ENCODE measurements at regions not wholly inside any gene's neighbourhood (a gene's known extent, or its start where the extent isn't known, plus 50 kb on each side); places are given as distances from the start of the nearest gene placed in this dataset.

DNA sequence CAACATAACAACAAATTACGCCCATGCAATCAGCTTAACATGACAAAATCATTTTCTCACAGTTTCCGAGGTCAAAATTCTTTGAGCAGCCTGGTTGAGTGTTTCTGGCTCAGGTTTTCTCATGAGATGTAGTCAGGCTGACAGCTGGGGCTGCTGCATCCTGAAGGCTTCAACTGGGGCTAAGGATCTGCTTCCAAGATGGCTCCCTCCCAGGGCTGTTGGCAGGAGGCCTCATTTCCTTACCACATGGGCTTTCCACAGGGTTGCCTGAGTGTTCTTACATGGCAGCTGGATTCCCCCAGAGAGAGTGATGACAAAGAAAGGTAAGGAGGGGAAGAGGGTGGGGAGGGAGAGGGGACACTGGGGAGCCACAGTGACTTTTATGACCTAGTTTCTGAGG is 63.1 kb upstream of the NNAT start:
- no peak for TF ChIP-seq EZH2 (IDR thresholded peaks at IDR 0.05; ENCODE audit: low read length)
- TF ChIP-seq, protein P1, sequence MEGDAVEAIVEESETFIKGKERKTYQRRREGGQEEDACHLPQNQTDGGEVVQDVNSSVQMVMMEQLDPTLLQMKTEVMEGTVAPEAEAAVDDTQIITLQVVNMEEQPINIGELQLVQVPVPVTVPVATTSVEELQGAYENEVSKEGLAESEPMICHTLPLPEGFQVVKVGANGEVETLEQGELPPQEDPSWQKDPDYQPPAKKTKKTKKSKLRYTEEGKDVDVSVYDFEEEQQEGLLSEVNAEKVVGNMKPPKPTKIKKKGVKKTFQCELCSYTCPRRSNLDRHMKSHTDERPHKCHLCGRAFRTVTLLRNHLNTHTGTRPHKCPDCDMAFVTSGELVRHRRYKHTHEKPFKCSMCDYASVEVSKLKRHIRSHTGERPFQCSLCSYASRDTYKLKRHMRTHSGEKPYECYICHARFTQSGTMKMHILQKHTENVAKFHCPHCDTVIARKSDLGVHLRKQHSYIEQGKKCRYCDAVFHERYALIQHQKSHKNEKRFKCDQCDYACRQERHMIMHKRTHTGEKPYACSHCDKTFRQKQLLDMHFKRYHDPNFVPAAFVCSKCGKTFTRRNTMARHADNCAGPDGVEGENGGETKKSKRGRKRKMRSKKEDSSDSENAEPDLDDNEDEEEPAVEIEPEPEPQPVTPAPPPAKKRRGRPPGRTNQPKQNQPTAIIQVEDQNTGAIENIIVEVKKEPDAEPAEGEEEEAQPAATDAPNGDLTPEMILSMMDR (optimal IDR thresholded peaks at IDR 0.05 in 1 of 3, IDR thresholded peaks at IDR 0.05 in 1 of 3, conservative IDR thresholded peaks at IDR 0.05 in 1 of 3; ENCODE audit: extremely low read depth in 1 of 3, insufficient read depth in 2 of 3, low read length in 3 of 3): no peak
- no peak overlapping the region for H3K9ac ChIP-seq (ENCODE audit: control insufficient read depth, extremely low read depth, insufficient read depth, low read length)
- no peak overlapping the region for H3K4me2 ChIP-seq (ENCODE audit: control insufficient read depth, extremely low read depth, insufficient read depth, low read depth, low read length)
- no peaks in the 10 kb centered on the region for H3K9me1 ChIP-seq (ENCODE audit: control insufficient read depth, extremely low read depth, insufficient read depth, low read length)
- H3K36me3 ChIP-seq (ENCODE audit: control insufficient read depth in 2 of 2, extremely low read depth in 1 of 2, insufficient read depth in 2 of 2, low read length in 2 of 2): no peaks in the 10 kb centered on the region
- H4K20me1 ChIP-seq (ENCODE audit: control insufficient read depth, extremely low read depth, insufficient read depth, low read length): no peaks in the 10 kb centered on the region
- no peaks in the 10 kb centered on the region for H3K4me1 ChIP-seq (ENCODE audit: control insufficient read depth, extremely low read depth, insufficient read depth, low read length)
- DNase-seq (ENCODE audit: low read depth, low spot score) (no peak), FAIRE-seq (no peak)
- no peaks in the 10 kb centered on the region for H3K79me2 ChIP-seq (ENCODE audit: control insufficient read depth, insufficient read depth, low read length)
- peaks cover 13% of the 10 kb centered on the region for H3K27me3 ChIP-seq (ENCODE audit: control insufficient read depth, extremely low read depth, insufficient read depth, low read length)
- no peak overlapping the region for H2AFZ ChIP-seq (ENCODE audit: control insufficient read depth, low read length)
- H3K27ac ChIP-seq (ENCODE audit: control insufficient read depth, insufficient read depth, low read length): no peak overlapping the region
- H3K9me3 ChIP-seq (ENCODE audit: control insufficient read depth, low read depth, low read length): no peaks in the 10 kb centered on the region
- no peak overlapping the region for H3K4me3 ChIP-seq (ENCODE audit: control insufficient read depth in 2 of 3, extremely low read depth in 1 of 3, insufficient read depth in 2 of 3, low read depth in 1 of 3, low read length in 3 of 3)
- dilution Hi-C loops (cut with MboI; ENCODE audit: extremely low pct_ligation_motif_present, low sequenced_read_pairs): no loop called here

DNA sequence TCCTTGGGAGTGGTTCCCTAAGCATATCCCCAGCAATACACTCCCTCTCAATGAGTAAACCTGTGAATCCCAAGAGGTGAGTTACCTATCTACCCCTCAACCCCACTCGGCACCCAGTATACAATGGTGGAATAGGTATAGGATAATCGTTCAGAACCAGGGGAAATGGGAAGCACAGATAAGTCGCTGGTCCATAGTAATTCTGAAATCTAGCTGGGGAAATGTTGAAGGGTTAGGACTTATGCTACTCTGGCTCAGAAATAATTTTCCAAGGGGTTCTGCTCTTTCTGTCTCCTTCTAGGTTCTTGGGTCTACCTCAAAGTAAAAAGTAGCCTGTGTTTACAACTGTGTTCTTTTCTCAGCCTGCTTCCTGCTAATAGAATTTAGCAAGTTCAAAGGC is 62.3 kb upstream of the NNAT start:
- H3K9me1 ChIP-seq (ENCODE audit: control insufficient read depth, extremely low read depth, insufficient read depth, low read length): no peaks in the 10 kb centered on the region
- H3K27ac ChIP-seq (ENCODE audit: control insufficient read depth, insufficient read depth, low read length): no peak overlapping the region
- H3K79me2 ChIP-seq (ENCODE audit: control insufficient read depth, insufficient read depth, low read length): no peaks in the 10 kb centered on the region
- DNase-seq (ENCODE audit: low read depth, low spot score) (no peak), FAIRE-seq (no peak)
- no peak overlapping the region for H2AFZ ChIP-seq (ENCODE audit: control insufficient read depth, low read length)
- no peaks in the 10 kb centered on the region for H4K20me1 ChIP-seq (ENCODE audit: control insufficient read depth, extremely low read depth, insufficient read depth, low read length)
- H3K9me3 ChIP-seq (ENCODE audit: control insufficient read depth, low read depth, low read length): no peaks in the 10 kb centered on the region
- peaks cover 14% of the 10 kb centered on the region for H3K27me3 ChIP-seq (ENCODE audit: control insufficient read depth, extremely low read depth, insufficient read depth, low read length)
- H3K4me2 ChIP-seq (ENCODE audit: control insufficient read depth, extremely low read depth, insufficient read depth, low read depth, low read length): no peak overlapping the region
- H3K4me1 ChIP-seq (ENCODE audit: control insufficient read depth, extremely low read depth, insufficient read depth, low read length): no peaks in the 10 kb centered on the region
- no peak overlapping the region for H3K9ac ChIP-seq (ENCODE audit: control insufficient read depth, extremely low read depth, insufficient read depth, low read length)
- H3K4me3 ChIP-seq (ENCODE audit: control insufficient read depth in 2 of 3, extremely low read depth in 1 of 3, insufficient read depth in 2 of 3, low read depth in 1 of 3, low read length in 3 of 3): no peak overlapping the region
- H3K36me3 ChIP-seq (ENCODE audit: control insufficient read depth in 2 of 2, extremely low read depth in 1 of 2, insufficient read depth in 2 of 2, low read length in 2 of 2): no peaks in the 10 kb centered on the region
- TF ChIP-seq EZH2 (IDR thresholded peaks at IDR 0.05; ENCODE audit: low read length): no peak
- TF ChIP-seq, protein P1 (optimal IDR thresholded peaks at IDR 0.05 in 1 of 3, IDR thresholded peaks at IDR 0.05 in 1 of 3, conservative IDR thresholded peaks at IDR 0.05 in 1 of 3; ENCODE audit: extremely low read depth in 1 of 3, insufficient read depth in 2 of 3, low read length in 3 of 3): no peak
- dilution Hi-C loops (cut with MboI; ENCODE audit: extremely low pct_ligation_motif_present, low sequenced_read_pairs): no loop called here

All from keratinocyte (primary cell).